ENCODE measurements at regions not wholly inside any gene's neighbourhood (a gene's known extent, or its start where the extent isn't known, plus 50 kb on each side); places are given as distances from the start of the nearest gene placed in this dataset.

DNA sequence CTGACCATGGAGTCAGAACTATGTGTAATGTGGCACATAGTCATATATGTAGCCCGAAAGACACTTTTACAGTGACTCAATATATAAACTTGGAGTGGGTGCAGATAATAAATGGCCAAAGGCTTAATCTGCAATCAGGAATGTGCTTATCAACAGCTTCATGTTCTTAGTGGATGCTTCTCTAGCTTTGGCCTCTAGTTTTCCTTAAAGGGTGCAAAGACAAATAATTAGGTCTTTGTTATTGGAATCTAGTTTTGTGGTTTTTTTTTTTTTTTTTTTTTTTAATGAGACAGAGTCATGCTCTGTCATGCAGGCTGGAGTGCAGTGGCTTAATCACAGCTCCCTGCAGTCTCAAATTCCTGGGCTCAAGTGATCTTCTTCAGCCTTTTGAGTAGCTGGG lies 625.6 kb downstream of the EPHA4 start:
- H3K4me1 ChIP-seq (ENCODE audit: control insufficient read depth, insufficient read depth, low read length): peaks cover 7% of the 10 kb centered on the region; the same call in 1 of the 2 replicates
- TF ChIP-seq, protein P1, sequence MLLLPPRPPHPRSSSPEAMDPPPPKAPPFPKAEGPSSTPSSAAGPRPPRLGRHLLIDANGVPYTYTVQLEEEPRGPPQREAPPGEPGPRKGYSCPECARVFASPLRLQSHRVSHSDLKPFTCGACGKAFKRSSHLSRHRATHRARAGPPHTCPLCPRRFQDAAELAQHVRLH (tag by site-specific recombination; IDR thresholded peaks at IDR 0.05): no peak
- TF ChIP-seq ZNF391 (tag by site-specific recombination; IDR thresholded peaks at IDR 0.05; ENCODE audit: borderline replicate concordance, low read depth) (no peak), ZSCAN16 (tag by site-specific recombination; IDR thresholded peaks at IDR 0.05) (no peak), WT1 (tag by site-specific recombination; IDR thresholded peaks at IDR 0.05) (no peak), ZNF558 (tag by site-specific recombination; IDR thresholded peaks at IDR 0.05) (no peak), ZNF473 (tag by site-specific recombination; IDR thresholded peaks at IDR 0.05) (no peak), ZNF221 (tag by site-specific recombination; IDR thresholded peaks at IDR 0.05; ENCODE audit: borderline replicate concordance) (no peak), KLF16 (tag by site-specific recombination; IDR thresholded peaks at IDR 0.05) (no peak), ZNF184 (tag by site-specific recombination; IDR thresholded peaks at IDR 0.05) (no peak), ZBTB11 (tag by site-specific recombination; conservative IDR thresholded peaks at IDR 0.05; ENCODE audit: low read depth) (no peak)
- H3K27ac ChIP-seq (ENCODE audit: extremely low read depth, low read depth, low read length): no peak overlapping the region
- H3K36me3 ChIP-seq (ENCODE audit: control insufficient read depth in 2 of 2, insufficient read depth in 1 of 2, low read length in 2 of 2): no peaks in the 10 kb centered on the region
- POLR2A ChIA-PET: no interaction called here
- H3K4me3 ChIP-seq (ENCODE audit: low read depth, low read length): no peak overlapping the region
- no peaks in the 10 kb centered on the region for H3K9me3 ChIP-seq (ENCODE audit: control insufficient read depth, insufficient read depth, low read depth, low read length)
- CTCF ChIA-PET: interaction anchor here (0.6 to 0.7 kb wide), 3 partner anchors 64 to 1710 kb away, joined by 3 to 4 read pairs (median 3); no protein-coding TSS in a partner anchor

- Histone ChIP-seq H3K36me3 (ENCODE audit: control insufficient read depth in 2 of 2, insufficient read depth in 1 of 2, low read length in 2 of 2) (no peaks in the 10 kb centered on the region), H3K4me3 (ENCODE audit: low read depth, low read length) (no peak overlapping the region), H3K9me3 (ENCODE audit: control insufficient read depth, insufficient read depth, low read depth, low read length) (no peaks in the 10 kb centered on the region), H3K4me1 (ENCODE audit: control insufficient read depth, insufficient read depth, low read length) (peaks cover 7% of the 10 kb centered on the region; the same call in 1 of the 2 replicates), H3K27ac (ENCODE audit: extremely low read depth, low read depth, low read length) (no peak overlapping the region)
- ChIA-PET POLR2A (no interaction called here), CTCF (no interaction called here)
- TF ChIP-seq ZBTB21 (tag by site-specific recombination; IDR thresholded peaks at IDR 0.05): no peak
- TF ChIP-seq ZNF398 (tag by site-specific recombination; IDR thresholded peaks at IDR 0.05): no peak
- TF ChIP-seq PRDM1 (tag by site-specific recombination; IDR thresholded peaks at IDR 0.05): no peak
- no peak for TF ChIP-seq ZEB2 (tag by site-specific recombination; IDR thresholded peaks at IDR 0.05)
- TF ChIP-seq, protein P2, sequence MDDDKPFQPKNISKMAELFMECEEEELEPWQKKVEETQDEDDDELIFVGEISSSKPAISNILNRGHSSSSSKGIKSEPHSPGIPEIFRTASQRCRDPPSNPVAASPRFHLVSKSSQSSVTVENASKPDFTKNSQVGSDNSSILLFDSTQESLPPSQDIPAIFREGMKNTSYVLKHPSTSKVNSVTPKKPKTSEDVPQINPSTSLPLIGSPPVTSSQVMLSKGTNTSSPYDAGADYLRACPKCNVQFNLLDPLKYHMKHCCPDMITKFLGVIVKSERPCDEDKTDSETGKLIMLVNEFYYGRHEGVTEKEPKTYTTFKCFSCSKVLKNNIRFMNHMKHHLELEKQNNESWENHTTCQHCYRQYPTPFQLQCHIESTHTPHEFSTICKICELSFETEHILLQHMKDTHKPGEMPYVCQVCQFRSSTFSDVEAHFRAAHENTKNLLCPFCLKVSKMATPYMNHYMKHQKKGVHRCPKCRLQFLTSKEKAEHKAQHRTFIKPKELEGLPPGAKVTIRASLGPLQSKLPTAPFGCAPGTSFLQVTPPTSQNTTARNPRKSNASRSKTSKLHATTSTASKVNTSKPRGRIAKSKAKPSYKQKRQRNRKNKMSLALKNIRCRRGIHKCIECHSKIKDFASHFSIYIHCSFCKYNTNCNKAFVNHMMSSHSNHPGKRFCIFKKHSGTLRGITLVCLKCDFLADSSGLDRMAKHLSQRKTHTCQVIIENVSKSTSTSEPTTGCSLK (tag by site-specific recombination; IDR thresholded peaks at IDR 0.05): no peak
These were observed 623.5 kb downstream of the EPHA4 start for GRCh38 chr2:220948579-220948978.
